ENCODE measurements at regions not wholly inside any gene's neighbourhood (a gene's known extent, or its start where the extent isn't known, plus 50 kb on each side); places are given as distances from the start of the nearest gene placed in this dataset.

- H3K27ac ChIP-seq = no peak overlapping the region
- H3K4me3 ChIP-seq = no peak overlapping the region
- WGBS, 5 donors = 21 to 50% (median 47%) methylated on average over 2 of the region's 2 CpGs
- H3K36me3 ChIP-seq = no peaks in the 10 kb centered on the region
- peaks cover 0 to 6% (median 0%) of the 10 kb centered on the region in 4 donors for H3K9me3 ChIP-seq
- intact Hi-C loops (cut with DNase I; ENCODE audit: low total_unique reads) = no loop called here
- no peaks in the 10 kb centered on the region for H3K4me1 ChIP-seq
- DNase-seq = peak in 1 of 2 donors; percentile 9
- no peaks in the 10 kb centered on the region for H3K27me3 ChIP-seq
- TF ChIP-seq CTCF (IDR thresholded peaks at IDR 0.05) = no peak
- no peak for TF ChIP-seq POLR2AphosphoS5 (IDR thresholded peaks at IDR 0.05)
- no peak for TF ChIP-seq POLR2A (IDR thresholded peaks at IDR 0.05)
- no peak for TF ChIP-seq EP300 (IDR thresholded peaks at IDR 0.05)
Measured at GRCh38 chr7:52726986-52727385, 308.4 kb upstream of the POM121L12 start.

- WGBS, 5 donors = 55 to 72% (median 69%) methylated on average over 3 of the region's 3 CpGs
- peaks cover 0 to 5% (median 0%) of the 10 kb centered on the region in 4 donors for H3K9me3 ChIP-seq
Measured at GRCh38 chr7:52726493-52726892, 308.9 kb upstream of the POM121L12 start.

GRCh38 chr7:52723606-52724005 is 311.8 kb upstream of the POM121L12 start:
- no peak overlapping the region for H3K27ac ChIP-seq
- no peaks in the 10 kb centered on the region for H3K9me3 ChIP-seq
- no peaks in the 10 kb centered on the region for H3K4me1 ChIP-seq
- intact Hi-C loops (cut with DNase I; ENCODE audit: low total_unique reads) = no loop called here
- WGBS, 5 donors = 62 to 79% (median 70%) methylated on average over 5 of the region's 5 CpGs
- H3K27me3 ChIP-seq = no peaks in the 10 kb centered on the region
- no peak for DNase-seq
- no peaks in the 10 kb centered on the region for H3K36me3 ChIP-seq
- no peak for TF ChIP-seq POLR2A (IDR thresholded peaks at IDR 0.05)
- no peak for TF ChIP-seq CTCF (IDR thresholded peaks at IDR 0.05)
- TF ChIP-seq POLR2AphosphoS5 (IDR thresholded peaks at IDR 0.05) = no peak
- no peak for TF ChIP-seq EP300 (IDR thresholded peaks at IDR 0.05)
- H3K4me3 ChIP-seq = no peak overlapping the region

More at GRCh38 chr7:52726493-52726892, 308.9 kb upstream of the POM121L12 start:
- H3K4me3 ChIP-seq = no peak overlapping the region
- H3K27me3 ChIP-seq = no peaks in the 10 kb centered on the region
- no peak overlapping the region for H3K27ac ChIP-seq
- TF ChIP-seq CTCF (IDR thresholded peaks at IDR 0.05) (no peak), POLR2A (IDR thresholded peaks at IDR 0.05) (no peak), EP300 (IDR thresholded peaks at IDR 0.05) (no peak), POLR2AphosphoS5 (IDR thresholded peaks at IDR 0.05) (no peak)
- DNase-seq = peak in 1 of 2 donors; percentile 3
- intact Hi-C loops (cut with DNase I; ENCODE audit: low total_unique reads) = no loop called here
- no peaks in the 10 kb centered on the region for H3K4me1 ChIP-seq
- H3K36me3 ChIP-seq = no peaks in the 10 kb centered on the region

GRCh38 chr7:52720856-52721255 is 314.6 kb upstream of the POM121L12 start:
- Histone ChIP-seq H3K27me3 (no peaks in the 10 kb centered on the region), H3K36me3 (no peaks in the 10 kb centered on the region), H3K4me1 (no peaks in the 10 kb centered on the region), H3K27ac (no peak overlapping the region), H3K4me3 (no peak overlapping the region), H3K9me3 (no peaks in the 10 kb centered on the region)
- no peak for DNase-seq
- intact Hi-C loops (cut with DNase I; ENCODE audit: low total_unique reads) = no loop called here
- WGBS, 5 donors = 80 to 93% (median 85%) methylated on average over 2 of the region's 2 CpGs
- TF ChIP-seq EP300 (IDR thresholded peaks at IDR 0.05) = no peak
- TF ChIP-seq POLR2AphosphoS5 (IDR thresholded peaks at IDR 0.05) = no peak
- TF ChIP-seq POLR2A (IDR thresholded peaks at IDR 0.05) = no peak
- TF ChIP-seq CTCF (IDR thresholded peaks at IDR 0.05) = no peak
